ENCODE measurements at regions not wholly inside any gene's neighbourhood (a gene's known extent, or its start where the extent isn't known, plus 50 kb on each side); places are given as distances from the start of the nearest gene placed in this dataset.

DNA sequence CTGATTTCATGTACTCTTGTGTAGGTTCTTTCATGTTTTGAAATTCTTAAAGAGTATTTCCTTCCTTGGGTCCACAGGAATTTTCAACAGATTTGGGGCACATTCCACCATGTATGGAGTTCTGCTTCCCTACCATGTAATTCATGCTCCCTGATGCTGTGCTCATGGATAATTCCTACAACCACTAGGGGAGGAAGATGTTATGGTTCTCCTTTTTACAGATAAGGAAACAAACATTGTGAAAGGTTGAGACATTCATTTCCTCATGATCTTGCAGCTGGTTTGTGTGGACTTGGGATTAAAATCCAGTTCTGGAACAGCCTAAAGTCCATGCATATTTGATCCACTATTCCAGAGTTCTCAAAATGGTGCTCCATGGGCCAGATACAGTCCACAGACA is 174.9 kb upstream of the FRMD4B start:
- TF ChIP-seq, protein P1, sequence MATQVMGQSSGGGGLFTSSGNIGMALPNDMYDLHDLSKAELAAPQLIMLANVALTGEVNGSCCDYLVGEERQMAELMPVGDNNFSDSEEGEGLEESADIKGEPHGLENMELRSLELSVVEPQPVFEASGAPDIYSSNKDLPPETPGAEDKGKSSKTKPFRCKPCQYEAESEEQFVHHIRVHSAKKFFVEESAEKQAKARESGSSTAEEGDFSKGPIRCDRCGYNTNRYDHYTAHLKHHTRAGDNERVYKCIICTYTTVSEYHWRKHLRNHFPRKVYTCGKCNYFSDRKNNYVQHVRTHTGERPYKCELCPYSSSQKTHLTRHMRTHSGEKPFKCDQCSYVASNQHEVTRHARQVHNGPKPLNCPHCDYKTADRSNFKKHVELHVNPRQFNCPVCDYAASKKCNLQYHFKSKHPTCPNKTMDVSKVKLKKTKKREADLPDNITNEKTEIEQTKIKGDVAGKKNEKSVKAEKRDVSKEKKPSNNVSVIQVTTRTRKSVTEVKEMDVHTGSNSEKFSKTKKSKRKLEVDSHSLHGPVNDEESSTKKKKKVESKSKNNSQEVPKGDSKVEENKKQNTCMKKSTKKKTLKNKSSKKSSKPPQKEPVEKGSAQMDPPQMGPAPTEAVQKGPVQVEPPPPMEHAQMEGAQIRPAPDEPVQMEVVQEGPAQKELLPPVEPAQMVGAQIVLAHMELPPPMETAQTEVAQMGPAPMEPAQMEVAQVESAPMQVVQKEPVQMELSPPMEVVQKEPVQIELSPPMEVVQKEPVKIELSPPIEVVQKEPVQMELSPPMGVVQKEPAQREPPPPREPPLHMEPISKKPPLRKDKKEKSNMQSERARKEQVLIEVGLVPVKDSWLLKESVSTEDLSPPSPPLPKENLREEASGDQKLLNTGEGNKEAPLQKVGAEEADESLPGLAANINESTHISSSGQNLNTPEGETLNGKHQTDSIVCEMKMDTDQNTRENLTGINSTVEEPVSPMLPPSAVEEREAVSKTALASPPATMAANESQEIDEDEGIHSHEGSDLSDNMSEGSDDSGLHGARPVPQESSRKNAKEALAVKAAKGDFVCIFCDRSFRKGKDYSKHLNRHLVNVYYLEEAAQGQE (IDR thresholded peaks at IDR 0.05; ENCODE audit: low read depth, low read length): no peak
- TF ChIP-seq MXI1 (IDR thresholded peaks at IDR 0.05; ENCODE audit: low read depth, low read length) (no peak), TCF12 (IDR thresholded peaks at IDR 0.05) (no peak), RFX5 (IDR thresholded peaks at IDR 0.05; ENCODE audit: low read length) (no peak), SIN3A (IDR thresholded peaks at IDR 0.05; ENCODE audit: borderline replicate concordance, low read depth, low read length) (no peak), CHD2 (IDR thresholded peaks at IDR 0.05; ENCODE audit: low read length, partially characterized antibody) (no peak)
- TF ChIP-seq, protein P2, sequence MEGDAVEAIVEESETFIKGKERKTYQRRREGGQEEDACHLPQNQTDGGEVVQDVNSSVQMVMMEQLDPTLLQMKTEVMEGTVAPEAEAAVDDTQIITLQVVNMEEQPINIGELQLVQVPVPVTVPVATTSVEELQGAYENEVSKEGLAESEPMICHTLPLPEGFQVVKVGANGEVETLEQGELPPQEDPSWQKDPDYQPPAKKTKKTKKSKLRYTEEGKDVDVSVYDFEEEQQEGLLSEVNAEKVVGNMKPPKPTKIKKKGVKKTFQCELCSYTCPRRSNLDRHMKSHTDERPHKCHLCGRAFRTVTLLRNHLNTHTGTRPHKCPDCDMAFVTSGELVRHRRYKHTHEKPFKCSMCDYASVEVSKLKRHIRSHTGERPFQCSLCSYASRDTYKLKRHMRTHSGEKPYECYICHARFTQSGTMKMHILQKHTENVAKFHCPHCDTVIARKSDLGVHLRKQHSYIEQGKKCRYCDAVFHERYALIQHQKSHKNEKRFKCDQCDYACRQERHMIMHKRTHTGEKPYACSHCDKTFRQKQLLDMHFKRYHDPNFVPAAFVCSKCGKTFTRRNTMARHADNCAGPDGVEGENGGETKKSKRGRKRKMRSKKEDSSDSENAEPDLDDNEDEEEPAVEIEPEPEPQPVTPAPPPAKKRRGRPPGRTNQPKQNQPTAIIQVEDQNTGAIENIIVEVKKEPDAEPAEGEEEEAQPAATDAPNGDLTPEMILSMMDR (IDR thresholded peaks at IDR 0.05): no peak
- TF ChIP-seq, protein P3, sequence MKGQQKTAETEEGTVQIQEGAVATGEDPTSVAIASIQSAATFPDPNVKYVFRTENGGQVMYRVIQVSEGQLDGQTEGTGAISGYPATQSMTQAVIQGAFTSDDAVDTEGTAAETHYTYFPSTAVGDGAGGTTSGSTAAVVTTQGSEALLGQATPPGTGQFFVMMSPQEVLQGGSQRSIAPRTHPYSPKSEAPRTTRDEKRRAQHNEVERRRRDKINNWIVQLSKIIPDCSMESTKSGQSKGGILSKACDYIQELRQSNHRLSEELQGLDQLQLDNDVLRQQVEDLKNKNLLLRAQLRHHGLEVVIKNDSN (IDR thresholded peaks at IDR 0.05; ENCODE audit: borderline replicate concordance, low read depth): no peak

All from SK-N-SH (cell line).